Activated CD4-positive, alpha-beta memory T cell treated with anti-CD3 and anti-CD28 coated beads for 36 hours (primary cell): ENCODE measurements at regions not wholly inside any gene's neighbourhood (a gene's known extent, or its start where the extent isn't known, plus 50 kb on each side); places are given as distances from the start of the nearest gene placed in this dataset.
A peak's percentile ranks its signal among the peaks of the same experiment; 100 is the strongest.

Experiments used
- CTCF ChIA-PET: fragments of 350-600 bp; sonication (Branson Sonifier 250); formaldehyde crosslinking; loops from one replicate; lab custom pipeline; 2021; ENCODE audit warnings: antibody characterized with exemption, inconsistent platforms; lab: Charles Lee
- POLR2A ChIA-PET: fragments of 350-600 bp; sonication (Branson Sonifier 250); formaldehyde crosslinking; loops from one replicate; lab custom pipeline; 2021; ENCODE audit warnings: antibody characterized with exemption; lab: Charles Lee
- DNase-seq: peaks from one replicate; pipeline ENCODE4 v3.0.0-alpha.2; 2020
- H3K27ac Mint-ChIP-seq: one replicate; pipeline ENCODE4 v1.8.0; 2021; ENCODE audit warnings: mixed read lengths
- H3K27me3 Mint-ChIP-seq: one replicate; pipeline ENCODE4 v1.8.0; 2021; ENCODE audit warnings: mixed read lengths
- H3K36me3 Mint-ChIP-seq: one replicate; pipeline ENCODE4 v1.8.0; 2021; ENCODE audit warnings: mixed read lengths
- H3K4me1 Mint-ChIP-seq: one replicate; pipeline ENCODE4 v1.8.0; 2021; ENCODE audit warnings: low read depth, mixed read lengths
- H3K4me3 Mint-ChIP-seq: one replicate; pipeline ENCODE4 v1.8.0; 2021; ENCODE audit warnings: mild to moderate bottlenecking, mixed read lengths
- H3K9me3 Mint-ChIP-seq: one replicate; pipeline ENCODE4 v1.8.0; 2021; ENCODE audit warnings: mixed read lengths
- intact Hi-C: fragments of 100-400 bp; cut with micrococcal nuclease; formaldehyde crosslinking; loops from one replicate; pipeline ENCODE4 v1.15.1; 2023

- no peaks in the 10 kb centered on the region for H3K27me3 Mint-ChIP-seq
- no peaks in the 10 kb centered on the region for H3K36me3 Mint-ChIP-seq
- no peak overlapping the region for H3K4me3 Mint-ChIP-seq
- H3K9me3 Mint-ChIP-seq: no peaks in the 10 kb centered on the region
- no peaks in the 10 kb centered on the region for H3K4me1 Mint-ChIP-seq
- intact Hi-C loops: no loop called here
- H3K27ac Mint-ChIP-seq: no peak overlapping the region
- DNase-seq: no peak
- CTCF ChIA-PET: no interaction called here
- POLR2A ChIA-PET: no interaction called here
Observed at GRCh38 chr3:18132991-18133390, 292.1 kb downstream of the SATB1 start.

- Mint-ChIP-seq H3K4me1 (no peaks in the 10 kb centered on the region), H3K9me3 (no peaks in the 10 kb centered on the region), H3K36me3 (no peaks in the 10 kb centered on the region), H3K4me3 (no peak overlapping the region), H3K27me3 (no peaks in the 10 kb centered on the region), H3K27ac (no peak overlapping the region)
- ChIA-PET CTCF (no interaction called here), POLR2A (no interaction called here)
- DNase-seq: no peak
- intact Hi-C loops: no loop called here
Observed at GRCh38 chr3:18127859-18128681, 297.1 kb downstream of the SATB1 start.

GRCh38 chr3:18127174-18127858 lies 297.8 kb downstream of the SATB1 start:
- no peaks in the 10 kb centered on the region for H3K27me3 Mint-ChIP-seq
- no peaks in the 10 kb centered on the region for H3K4me1 Mint-ChIP-seq
- no peak overlapping the region for H3K27ac Mint-ChIP-seq
- CTCF ChIA-PET: no interaction called here
- H3K9me3 Mint-ChIP-seq: no peaks in the 10 kb centered on the region
- POLR2A ChIA-PET: no interaction called here
- H3K36me3 Mint-ChIP-seq: no peaks in the 10 kb centered on the region
- H3K4me3 Mint-ChIP-seq: no peak overlapping the region
- DNase-seq: no peak
- intact Hi-C loops: no loop called here

GRCh38 chr3:18126772-18127171 lies 298.4 kb downstream of the SATB1 start:
- DNase-seq: no peak
- Mint-ChIP-seq H3K36me3 (no peaks in the 10 kb centered on the region), H3K27ac (no peak overlapping the region), H3K27me3 (no peaks in the 10 kb centered on the region), H3K9me3 (no peaks in the 10 kb centered on the region), H3K4me1 (no peaks in the 10 kb centered on the region), H3K4me3 (no peak overlapping the region)
- intact Hi-C loops: no loop called here
- ChIA-PET POLR2A (no interaction called here), CTCF (no interaction called here)

GRCh38 chr3:18124501-18124900 lies 300.6 kb downstream of the SATB1 start:
- H3K9me3 Mint-ChIP-seq: no peaks in the 10 kb centered on the region
- intact Hi-C loops: no loop called here
- H3K36me3 Mint-ChIP-seq: no peaks in the 10 kb centered on the region
- POLR2A ChIA-PET: no interaction called here
- no peaks in the 10 kb centered on the region for H3K27me3 Mint-ChIP-seq
- H3K4me1 Mint-ChIP-seq: no peaks in the 10 kb centered on the region
- H3K27ac Mint-ChIP-seq: no peak overlapping the region
- no peak overlapping the region for H3K4me3 Mint-ChIP-seq
- DNase-seq: no peak
- CTCF ChIA-PET: no interaction called here

GRCh38 chr3:18122264-18122663 lies 302.9 kb downstream of the SATB1 start:
- intact Hi-C loops: no loop called here
- CTCF ChIA-PET: no interaction called here
- Mint-ChIP-seq H3K27ac (no peak overlapping the region), H3K27me3 (peaks cover 1% of the 10 kb centered on the region), H3K9me3 (no peaks in the 10 kb centered on the region), H3K4me3 (no peak overlapping the region), H3K36me3 (no peaks in the 10 kb centered on the region), H3K4me1 (no peaks in the 10 kb centered on the region)
- no peak for DNase-seq
- POLR2A ChIA-PET: no interaction called here

- no peak overlapping the region for H3K27ac Mint-ChIP-seq
- H3K36me3 Mint-ChIP-seq: no peaks in the 10 kb centered on the region
- POLR2A ChIA-PET: no interaction called here
- CTCF ChIA-PET: no interaction called here
- no peak overlapping the region for H3K4me3 Mint-ChIP-seq
- H3K27me3 Mint-ChIP-seq: peaks cover 1% of the 10 kb centered on the region
- no peak for DNase-seq
- H3K4me1 Mint-ChIP-seq: no peaks in the 10 kb centered on the region
- H3K9me3 Mint-ChIP-seq: no peaks in the 10 kb centered on the region
- intact Hi-C loops: no loop called here
Observed at GRCh38 chr3:18121020-18121419, 304.1 kb downstream of the SATB1 start.

GRCh38 chr3:18119866-18120265 lies 305.3 kb downstream of the SATB1 start:
- Mint-ChIP-seq H3K9me3 (no peaks in the 10 kb centered on the region), H3K4me3 (no peak overlapping the region), H3K4me1 (no peaks in the 10 kb centered on the region), H3K27me3 (peaks cover 1% of the 10 kb centered on the region), H3K36me3 (no peaks in the 10 kb centered on the region), H3K27ac (no peak overlapping the region)
- CTCF ChIA-PET: no interaction called here
- intact Hi-C loops: no loop called here
- POLR2A ChIA-PET: no interaction called here
- DNase-seq: no peak

GRCh38 chr3:18114894-18115293 lies 310.2 kb downstream of the SATB1 start:
- H3K27ac Mint-ChIP-seq: no peak overlapping the region
- no peak for DNase-seq
- no peaks in the 10 kb centered on the region for H3K36me3 Mint-ChIP-seq
- intact Hi-C loops: no loop called here
- H3K9me3 Mint-ChIP-seq: no peaks in the 10 kb centered on the region
- H3K4me3 Mint-ChIP-seq: no peak overlapping the region
- peaks cover 5% of the 10 kb centered on the region for H3K4me1 Mint-ChIP-seq
- ChIA-PET CTCF (no interaction called here), POLR2A (no interaction called here)
- peaks cover 1% of the 10 kb centered on the region for H3K27me3 Mint-ChIP-seq

GRCh38 chr3:18113417-18113816 lies 311.7 kb downstream of the SATB1 start:
- Mint-ChIP-seq H3K9me3 (no peaks in the 10 kb centered on the region), H3K27ac (no peak overlapping the region), H3K4me3 (no peak overlapping the region), H3K36me3 (no peaks in the 10 kb centered on the region), H3K4me1 (peaks cover 5% of the 10 kb centered on the region), H3K27me3 (no peaks in the 10 kb centered on the region)
- ChIA-PET CTCF (interaction anchor here (0.7 kb wide), 1 partner anchor 62 kb away, joined by 3 read pairs; no protein-coding TSS in a partner anchor), POLR2A (no interaction called here)
- intact Hi-C loops: no loop called here
- no peak for DNase-seq

GRCh38 chr3:18112674-18113375 lies 312.3 kb downstream of the SATB1 start:
- intact Hi-C loops: no loop called here
- ChIA-PET CTCF (interaction anchor here (0.7 kb wide), 1 partner anchor 62 kb away, joined by 3 read pairs; no protein-coding TSS in a partner anchor), POLR2A (no interaction called here)
- no peak overlapping the region for H3K4me3 Mint-ChIP-seq
- no peak overlapping the region for H3K27ac Mint-ChIP-seq
- DNase-seq: no peak
- peaks cover 5% of the 10 kb centered on the region for H3K4me1 Mint-ChIP-seq
- no peaks in the 10 kb centered on the region for H3K9me3 Mint-ChIP-seq
- no peaks in the 10 kb centered on the region for H3K36me3 Mint-ChIP-seq
- no peaks in the 10 kb centered on the region for H3K27me3 Mint-ChIP-seq

GRCh38 chr3:18111796-18112232 lies 313.3 kb downstream of the SATB1 start:
- H3K4me3 Mint-ChIP-seq: peak overlapping the region; percentile 39

More at GRCh38 chr3:18111796-18112232, 313.3 kb downstream of the SATB1 start:
- intact Hi-C loops: no loop called here
- CTCF ChIA-PET: no interaction called here
- Mint-ChIP-seq H3K36me3 (no peaks in the 10 kb centered on the region), H3K27ac (no peak overlapping the region), H3K4me1 (peaks cover 5% of the 10 kb centered on the region), H3K9me3 (no peaks in the 10 kb centered on the region), H3K27me3 (no peaks in the 10 kb centered on the region)
- POLR2A ChIA-PET: no interaction called here
- DNase-seq: no peak
